IMR-90 (cell line): ENCODE measurements at regions not wholly inside any gene's neighbourhood (a gene's known extent, or its start where the extent isn't known, plus 50 kb on each side); places are given as distances from the start of the nearest gene placed in this dataset.

ENCODE experiments used
- ATAC-seq: fragments of 200-7000 bp; cut with Tn5 transposase; 2 replicates; pipeline ENCODE4 v1.9.1; 2020; ENCODE audit warnings: low read depth, mild to moderate bottlenecking, moderate library complexity
- BruUV-seq: library from RNA; stranded (reverse); fragments of 400-500 nt; replicated peaks from 2 replicates; lab custom pipeline; 2021; lab: Mats Ljungman, UMichigan
- CTCF ChIA-PET: fragments of 300-600 bp; formaldehyde crosslinking; extraction: SDS; loops from one replicate; lab custom pipeline; 2021; ENCODE audit warnings: antibody characterized with exemption; lab: Yijun Ruan, JAX
- POLR2A ChIA-PET: fragments of 300-600 bp; sonication (Branson Sonifier 250); formaldehyde crosslinking; loops from one replicate; lab custom pipeline; 2022; ENCODE audit warnings: antibody characterized with exemption; ENCODE audit not compliant: unreplicated experiment; lab: Charles Lee
- DNase-seq: peaks from one replicate; pipeline ENCODE4 v3.0.0; 2013
- H2AFZ ChIP-seq: replicated peaks from 2 replicates; pipeline ENCODE3; 2013; ENCODE audit warnings: low read length, mild to moderate bottlenecking; ENCODE audit not compliant: poor library complexity
- H2AK5ac ChIP-seq: 2 replicates; pipeline ENCODE4 v1.6.1; 2013; ENCODE audit warnings: low read depth, low read length, inconsistent platforms
- H2AK9ac ChIP-seq: replicated peaks from 2 replicates; pipeline ENCODE3; 2013; ENCODE audit warnings: mild to moderate bottlenecking, low read depth, low read length, moderate library complexity; ENCODE audit not compliant: poor library complexity
- H2BK120ac ChIP-seq: 2 replicates; pipeline ENCODE4 v1.6.1; 2013; ENCODE audit warnings: low read depth, low read length, inconsistent platforms
- H2BK15ac ChIP-seq: 3 replicates; pipeline ENCODE4 v1.6.1; 2013; ENCODE audit warnings: low read depth, low read length, inconsistent platforms
- H2BK20ac ChIP-seq: 2 replicates; pipeline ENCODE4 v1.6.1; 2013; ENCODE audit warnings: low read depth, mild to moderate bottlenecking, inconsistent platforms, low read length, moderate library complexity
- H2BK5ac ChIP-seq: 2 replicates; pipeline ENCODE4 v1.6.1; 2013; ENCODE audit warnings: mild to moderate bottlenecking, low read depth, low read length, inconsistent platforms; ENCODE audit not compliant: poor library complexity, severe bottlenecking
- H3K14ac ChIP-seq: replicated peaks from 2 replicates; pipeline ENCODE4 v1.6.1; 2013; ENCODE audit warnings: low read depth, low read length, inconsistent platforms
- H3K18ac ChIP-seq: 2 replicates; pipeline ENCODE4 v1.6.1; 2013; ENCODE audit warnings: low read depth, low read length, control low read depth
- H3K23ac ChIP-seq: 2 replicates; pipeline ENCODE4 v1.6.1; 2013; ENCODE audit warnings: low read depth, low read length, inconsistent platforms
- H3K27ac ChIP-seq: 2 replicates; pipeline ENCODE4 v1.5.1; 2013; ENCODE audit warnings: mild to moderate bottlenecking, control low read depth, low read length; ENCODE audit not compliant: insufficient read depth
- H3K27me3 ChIP-seq: 2 replicates; pipeline ENCODE4 v1.6.1; 2013; ENCODE audit warnings: low read length; ENCODE audit not compliant: control insufficient read depth, insufficient read depth
- H3K36me3 ChIP-seq: 2 replicates; pipeline ENCODE4 v1.6.1; 2013; ENCODE audit warnings: low read length, mixed read lengths; ENCODE audit not compliant: control insufficient read depth, insufficient read depth
- H3K4ac ChIP-seq: 2 replicates; pipeline ENCODE4 v1.6.1; 2013; ENCODE audit warnings: low read depth, low read length, inconsistent platforms
- H3K4me1 ChIP-seq: 2 replicates; pipeline ENCODE4 v1.6.1; 2013; ENCODE audit warnings: low read length, mixed read lengths; ENCODE audit not compliant: control insufficient read depth, insufficient read depth
- H3K4me2 ChIP-seq: 2 replicates; pipeline ENCODE4 v1.6.1; 2013; ENCODE audit warnings: low read depth, mild to moderate bottlenecking, control low read depth, low read length, moderate library complexity
- H3K4me3 ChIP-seq: 2 replicates; pipeline ENCODE4 v1.5.1; 2013; ENCODE audit warnings: low read depth, mild to moderate bottlenecking, control low read depth, low read length, moderate library complexity; ENCODE audit not compliant: insufficient read depth
- H3K56ac ChIP-seq: 2 replicates; pipeline ENCODE4 v1.6.1; 2013; ENCODE audit warnings: low read length, inconsistent platforms; ENCODE audit not compliant: insufficient read depth; ENCODE audit errors: extremely low read depth
- H3K79me1 ChIP-seq, 2 experiments: 2 replicates each; pipeline ENCODE4 v1.6.1; 2013; ENCODE audit warnings: low read length in 2 of 2, inconsistent platforms in 1 of 2, low read depth in 1 of 2
- H3K9ac ChIP-seq: 2 replicates; pipeline ENCODE4 v1.6.1; 2013; ENCODE audit warnings: low read depth, low read length, control low read depth
- H3K9me1 ChIP-seq: 2 replicates; pipeline ENCODE4 v1.6.1; 2013; ENCODE audit warnings: low read length, inconsistent platforms; ENCODE audit not compliant: insufficient read depth
- H3K9me3 ChIP-seq: 2 replicates; pipeline ENCODE4 v1.6.1; 2013; ENCODE audit warnings: low read length; ENCODE audit not compliant: control insufficient read depth, insufficient read depth
- H4K20me1 ChIP-seq: 2 replicates; pipeline ENCODE4 v1.6.1; 2013; ENCODE audit warnings: low read length, inconsistent platforms; ENCODE audit not compliant: insufficient read depth
- H4K5ac ChIP-seq: 2 replicates; pipeline ENCODE4 v1.6.1; 2013; ENCODE audit warnings: mild to moderate bottlenecking, low read depth, low read length, control low read depth
- H4K8ac ChIP-seq, 2 experiments: 2 replicates each; pipeline ENCODE4 v1.6.1; 2013; ENCODE audit warnings: low read depth in 2 of 2, low read length in 2 of 2, control low read depth in 1 of 2, inconsistent platforms in 1 of 2
- H4K91ac ChIP-seq: 2 replicates; pipeline ENCODE4 v1.6.1; 2013; ENCODE audit warnings: low read depth, low read length, inconsistent platforms; ENCODE audit not compliant: insufficient read depth
- CEBPB ChIP-seq: IDR thresholded peaks from 2 replicates; pipeline ENCODE4 v1.6.1; 2012; ENCODE audit warnings: low read depth, low read length, improper control_type of control experiment
- FOS ChIP-seq: fragments of 150-350 bp; IDR thresholded peaks from 2 replicates; pipeline ENCODE4 v1.6.1; 2016; ENCODE audit warnings: low read depth, low read length
- POLR2A ChIP-seq: IDR thresholded peaks from 2 replicates; pipeline ENCODE4 v1.6.1; 2012; ENCODE audit warnings: mild to moderate bottlenecking, low read depth, low read length
- SMC3 ChIP-seq: fragments of 150-350 bp; IDR thresholded peaks from 2 replicates; pipeline ENCODE4 v1.6.1; 2016; ENCODE audit warnings: low read depth, mild to moderate bottlenecking, antibody characterized with exemption, low read length, moderate library complexity
- WGBS, 2 experiments: methylation state at CpG; one replicate each; pipeline versions ENCODE4 v1.1.5 to v1.1.7; 2013; ENCODE audit warnings: missing lambda C conversion rate in 2 of 2; ENCODE audit not compliant: insufficient read length in 1 of 2; ENCODE audit errors: extremely low coverage in 2 of 2; 5-methylcytosine and 5-hydroxymethylcytosine counted together
- dilution Hi-C: fragments of 300-500 bp; cut with HindIII; formaldehyde crosslinking; loops from one replicate; pipeline ENCODE4 v1.14.3; 2018; ENCODE audit warnings: low sequenced_read_pairs; ENCODE audit not compliant: unreplicated experiment
- in situ Hi-C: fragments of 300-500 bp; cut with MboI; formaldehyde crosslinking; loops from 3 replicates; pipeline ENCODE4 v1.14.3; 2019; ENCODE audit warnings: low sequenced_read_pairs, inconsistent platforms, mixed read lengths
- intact Hi-C: fragments of 100-400 bp; cut with micrococcal nuclease; formaldehyde crosslinking; loops from 2 replicates; pipeline ENCODE4 v1.10.0; 2022

GRCh38 chr5:68484307-68485068 is 268.9 kb downstream of the PIK3R1 start:
- no CpG with 5 or more reads among the region's 4 CpGs for WGBS, 2 experiments
- Histone ChIP-seq H4K20me1 (no peaks in the 10 kb centered on the region), H2BK5ac (peak overlapping the region; percentile 96), H2AK9ac (no peak overlapping the region), H3K4me1 (peaks cover 5% of the 10 kb centered on the region), H3K4ac (peak overlapping the region; percentile 65; the same call in 1 of the 2 replicates), H3K23ac (peak overlapping the region; percentile 15; the same call in 1 of the 2 replicates), H2AFZ (no peak overlapping the region), H3K9ac (no peak overlapping the region), H4K5ac (peak overlapping the region; percentile 97), H4K91ac (peak overlapping the region; percentile 21; the same call in 1 of the 2 replicates), H3K27ac (peak overlapping the region; percentile 87), H4K8ac (peak overlapping the region; percentile 45 to 63; a peak in 3 of 4 replicates), H3K79me1 (no peaks in the 10 kb centered on the region), H2BK120ac (peak overlapping the region; percentile 70), H3K4me3 (no peak overlapping the region), H3K56ac (peak overlapping the region; percentile 37; the same call in 1 of the 2 replicates), H3K4me2 (peak overlapping the region; percentile 48; the same call in 1 of the 2 replicates), H3K36me3 (no peaks in the 10 kb centered on the region), H2AK5ac (no peak overlapping the region), H2BK20ac (peak overlapping the region; percentile 68), H3K14ac (peak overlapping the region; percentile 33), H3K18ac (peak overlapping the region; percentile 96), H3K9me3 (no peaks in the 10 kb centered on the region), H3K9me1 (no peaks in the 10 kb centered on the region), H3K27me3 (no peaks in the 10 kb centered on the region), H2BK15ac (0 out of 3 replicates have a peak overlapping the region, but pooled peaks have one; percentile 24)
- dilution Hi-C loops: no loop called here
- ChIA-PET POLR2A (interaction anchor here (0.6 kb wide), 1 partner anchor 439 kb away, joined by 3 read pairs; no protein-coding TSS in a partner anchor), CTCF (interaction anchor here (0.6 kb wide), 1 partner anchor 50 kb away, joined by 7 read pairs; no protein-coding TSS in a partner anchor)
- DNase-seq (peak; percentile 95), ATAC-seq (peak; percentile 90)
- intact Hi-C loops: loop anchor here (10.0 kb wide), 1 partner anchor 180 kb away; no protein-coding TSS in a partner anchor
- BruUV-seq: no TSS peak
- TF ChIP-seq POLR2A (no peak), FOS (no peak), CEBPB (peak; percentile 81), SMC3 (0 out of 2 replicates have a peak, but pooled peaks have one; percentile 2)
- in situ Hi-C loops: no loop called here
